ACHN (cell line): ENCODE measurements at regions not wholly inside any gene's neighbourhood (a gene's known extent, or its start where the extent isn't known, plus 50 kb on each side); places are given as distances from the start of the nearest gene placed in this dataset.

Source experiments
- DNase-seq: peaks from one replicate; pipeline ENCODE4 v3.0.0-alpha.2; 2015
- in situ Hi-C: cut with HindIII; loops from 2 replicates; pipeline ENCODE4 v1.10.0; 2017; ENCODE audit warnings: low sequenced_read_pairs, low pct_ligation_motif_present, low pct_unique_long_range_greater_than_20kb

- in situ Hi-C loops, result no loop called here
- DNase-seq, result no peak
These were observed 1371.4 kb downstream of the ADGRL3 start for GRCh38 chr4:62571494-62571893.

GRCh38 chr4:62560858-62561257, 1360.7 kb downstream of the ADGRL3 start:
- in situ Hi-C loops, result no loop called here
- DNase-seq, result no peak

DNA sequence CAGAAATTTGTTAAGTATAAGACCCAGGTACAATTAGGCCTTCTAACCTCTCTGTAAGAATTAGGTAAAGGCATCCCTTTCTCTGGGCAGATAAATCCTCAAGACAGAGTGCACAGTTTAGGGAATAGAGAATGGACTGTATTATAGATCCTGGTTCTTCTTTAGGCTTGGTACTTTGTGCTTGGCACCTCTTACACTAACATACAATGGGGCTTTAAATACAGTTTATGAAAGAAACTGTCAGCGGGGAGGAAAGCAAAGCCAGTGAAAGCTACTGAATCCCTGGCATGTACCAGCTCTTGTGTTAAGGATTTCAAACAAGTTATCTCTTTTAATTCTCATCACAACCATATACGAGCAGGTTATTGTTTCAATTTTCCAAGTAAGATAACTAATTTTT, 1350.0 kb downstream of the ADGRL3 start:
- in situ Hi-C loops, result no loop called here
- DNase-seq, result no peak

GRCh38 chr4:62549601-62550000, 1349.5 kb downstream of the ADGRL3 start:
- in situ Hi-C loops, result no loop called here
- no peak for DNase-seq

GRCh38 chr4:62548765-62549164, 1348.6 kb downstream of the ADGRL3 start:
- in situ Hi-C loops, result no loop called here
- DNase-seq, result no peak

GRCh38 chr4:62548108-62548524, 1348.0 kb downstream of the ADGRL3 start:
- in situ Hi-C loops, result no loop called here

GRCh38 chr4:62544428-62544827, 1344.3 kb downstream of the ADGRL3 start:
- in situ Hi-C loops, result no loop called here
- DNase-seq, result no peak

More at GRCh38 chr4:62548108-62548524, 1348.0 kb downstream of the ADGRL3 start:
- DNase-seq, result no peak

DNA sequence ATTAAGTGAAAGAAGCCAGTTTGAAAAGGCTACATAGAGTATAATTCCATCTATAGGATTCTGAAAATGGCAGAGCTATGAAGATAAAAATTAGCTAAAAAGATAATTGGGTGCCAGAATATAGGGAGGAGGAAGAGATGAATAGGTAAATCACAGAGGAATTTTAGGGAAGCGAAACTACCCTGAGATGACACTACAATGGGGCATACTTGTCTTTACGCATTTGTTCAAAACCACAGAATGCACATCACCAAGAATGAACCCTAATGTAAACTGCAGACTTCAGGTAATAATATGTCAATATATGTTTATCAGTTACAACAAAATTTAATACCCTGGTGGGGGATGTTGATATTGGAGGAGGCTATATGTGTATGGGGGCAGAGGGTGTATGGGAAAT, 1342.9 kb downstream of the ADGRL3 start:
- no peak for DNase-seq
- in situ Hi-C loops, result no loop called here

- in situ Hi-C loops, result no loop called here
- DNase-seq, result no peak
These were observed 1333.4 kb downstream of the ADGRL3 start for GRCh38 chr4:62533573-62533972.

- in situ Hi-C loops, result no loop called here
- no peak for DNase-seq
These were observed 1331.6 kb downstream of the ADGRL3 start for GRCh38 chr4:62531731-62532130.

GRCh38 chr4:62531264-62531663, 1331.1 kb downstream of the ADGRL3 start:
- DNase-seq, result no peak
- in situ Hi-C loops, result no loop called here

GRCh38 chr4:62528874-62529273, 1328.7 kb downstream of the ADGRL3 start:
- no peak for DNase-seq
- in situ Hi-C loops, result no loop called here

DNA sequence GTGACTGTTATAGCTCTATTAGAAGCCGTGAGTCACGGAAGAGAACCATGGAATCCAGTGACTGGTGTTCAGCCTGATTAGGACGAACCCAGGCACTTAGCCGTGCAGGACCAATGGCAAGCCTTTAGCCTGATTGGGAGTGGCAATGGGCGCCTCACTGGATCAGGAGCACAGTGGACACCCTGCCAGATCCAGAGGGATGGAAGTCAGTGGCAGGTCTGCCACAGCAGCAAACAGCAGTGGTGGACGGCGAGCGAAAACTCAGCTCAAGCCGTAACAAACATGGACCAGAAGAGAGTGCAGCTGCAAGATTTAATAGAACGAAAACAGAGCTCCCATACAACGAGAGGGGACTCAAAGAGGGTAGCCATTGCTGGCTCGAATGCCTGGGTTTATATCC, 1326.5 kb downstream of the ADGRL3 start:
- no peak for DNase-seq
- in situ Hi-C loops, result no loop called here

DNA sequence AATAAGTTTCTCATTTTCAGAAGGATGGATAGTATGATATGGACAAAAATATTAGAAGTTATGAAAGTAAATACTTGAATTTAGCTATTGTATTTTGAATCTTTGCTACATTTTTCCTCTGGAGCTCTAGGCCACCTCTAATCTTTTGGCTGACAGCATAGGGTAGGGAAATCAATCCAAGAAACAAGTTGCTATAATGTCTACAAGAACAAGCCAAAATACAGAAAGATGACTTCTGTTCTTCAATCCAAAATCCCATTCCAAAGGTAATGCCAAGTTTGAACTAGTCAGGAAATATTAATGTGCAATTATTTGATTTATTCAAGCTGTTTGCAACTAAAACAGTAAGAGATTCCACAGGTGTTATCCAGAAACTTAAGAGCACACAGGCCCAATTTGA, 1323.1 kb downstream of the ADGRL3 start:
- in situ Hi-C loops, result no loop called here
- no peak for DNase-seq

DNA sequence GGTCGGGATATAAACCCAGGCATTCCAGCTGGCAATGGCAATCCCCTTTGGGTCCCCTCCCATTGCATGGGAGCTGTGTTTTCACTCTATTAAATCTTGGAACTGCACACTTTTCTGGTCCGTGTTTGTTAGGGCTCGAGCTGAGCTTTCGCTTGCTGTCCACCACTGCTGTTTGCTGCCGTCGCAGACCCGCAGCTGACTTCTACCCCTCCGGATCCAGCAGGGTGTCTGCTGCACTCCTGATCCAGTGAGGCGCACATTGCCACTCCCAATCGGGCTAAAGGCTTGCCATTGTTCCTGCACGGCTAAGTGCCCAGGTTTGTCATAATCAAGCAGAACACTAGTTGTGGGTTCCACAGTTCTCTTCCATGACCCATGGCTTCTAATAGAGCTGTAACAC, 1322.1 kb downstream of the ADGRL3 start:
- DNase-seq, result no peak
- in situ Hi-C loops, result no loop called here

- in situ Hi-C loops, result no loop called here
- DNase-seq, result no peak
These were observed 1317.6 kb downstream of the ADGRL3 start for GRCh38 chr4:62517716-62518115.

DNA sequence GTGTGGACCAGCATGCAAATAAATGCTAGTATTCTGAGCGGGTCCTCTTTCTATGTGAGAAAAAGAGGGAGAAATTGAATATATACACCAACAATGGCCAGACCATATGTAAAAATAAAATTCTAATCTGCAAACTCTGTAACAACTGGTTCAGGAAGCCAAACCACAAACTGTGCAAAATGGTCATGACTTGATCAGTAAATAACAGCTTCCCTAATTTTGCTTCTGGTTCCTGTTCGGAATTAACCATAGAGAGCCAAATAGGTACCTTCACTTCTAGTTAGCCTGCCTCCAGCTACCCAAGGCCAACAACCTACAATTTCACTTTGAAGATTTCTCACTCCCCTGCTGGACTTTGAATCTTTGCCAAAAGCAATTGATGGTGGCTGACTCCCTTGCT, 1313.2 kb downstream of the ADGRL3 start:
- in situ Hi-C loops, result no loop called here
- DNase-seq, result no peak

DNA sequence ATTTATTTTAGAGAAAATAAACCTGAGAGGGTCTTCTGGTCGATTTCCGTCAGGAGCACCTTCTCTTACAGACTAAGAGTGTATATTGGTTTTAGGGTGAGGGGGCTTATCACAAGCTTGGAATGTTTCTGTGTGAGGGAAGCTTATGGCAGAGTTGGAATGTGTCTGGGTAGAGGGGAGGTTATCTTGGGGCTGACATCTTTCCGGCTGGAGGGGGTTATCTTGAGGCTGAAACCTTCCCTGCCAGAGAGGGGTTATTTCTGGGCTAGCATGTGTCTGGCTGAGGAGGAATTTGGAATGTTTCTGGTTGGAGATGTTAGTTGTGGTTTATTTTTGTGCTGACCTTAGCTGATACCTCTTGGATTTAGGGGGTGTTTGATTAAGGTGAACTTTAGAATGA, 1312.1 kb downstream of the ADGRL3 start:
- no peak for DNase-seq
- in situ Hi-C loops, result no loop called here

DNA sequence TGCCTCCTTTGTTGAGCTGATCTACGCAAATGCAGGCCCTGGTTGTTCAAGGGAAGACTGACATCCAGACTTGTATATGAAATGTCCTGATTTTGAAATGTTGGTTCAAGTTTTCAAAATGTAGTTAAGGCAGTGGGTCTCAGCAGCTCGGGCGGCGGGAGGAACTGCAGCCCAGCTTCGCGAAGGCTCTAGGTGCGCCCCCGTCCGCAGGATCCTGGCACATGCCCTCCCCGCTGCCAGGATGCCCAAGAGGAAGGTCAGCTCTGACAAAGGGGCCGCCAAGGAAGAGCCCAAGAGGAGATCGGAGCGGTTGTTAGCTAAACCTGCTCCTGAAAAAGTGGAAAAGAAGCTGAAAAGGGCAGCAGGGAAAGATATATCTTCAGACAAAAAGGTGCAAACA, 1310.1 kb downstream of the ADGRL3 start:
- no peak for DNase-seq
- in situ Hi-C loops, result no loop called here

DNA sequence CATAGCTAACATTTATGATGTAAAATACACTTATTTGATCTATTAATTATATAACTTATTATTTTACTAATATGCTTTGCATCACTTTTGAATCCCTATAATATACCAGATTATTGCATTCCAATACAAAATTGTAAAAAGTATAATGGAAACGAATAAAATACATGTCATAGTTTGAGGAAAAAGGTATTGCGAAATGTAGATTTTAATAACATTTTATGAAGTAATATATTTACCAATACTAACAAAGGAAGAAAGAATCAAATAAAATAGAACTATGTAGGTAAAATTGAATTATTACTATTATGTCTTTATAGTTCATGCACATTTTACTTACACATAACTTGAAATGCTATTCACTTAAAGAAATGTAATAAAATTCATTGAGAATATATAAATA, 1300.2 kb downstream of the ADGRL3 start:
- DNase-seq, result no peak
- in situ Hi-C loops, result no loop called here

DNA sequence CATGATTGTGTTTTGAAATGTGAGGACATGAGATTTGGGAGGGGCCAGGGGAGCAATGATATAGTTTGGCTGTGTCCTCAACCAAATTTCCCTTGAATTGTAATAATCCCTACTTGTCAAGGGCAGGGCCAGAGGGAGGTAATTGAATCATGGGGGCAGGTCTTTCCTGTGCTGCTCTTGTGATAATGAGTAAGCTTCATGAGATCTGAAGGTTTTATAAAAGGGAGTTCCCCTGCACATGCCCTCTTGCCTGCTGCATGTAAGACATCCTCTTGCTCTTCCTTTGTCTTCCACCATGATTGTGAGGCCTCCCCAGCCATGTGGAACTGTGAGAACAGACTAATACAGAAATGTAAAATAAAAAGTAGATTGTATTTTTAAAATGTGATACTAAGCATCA, 1294.9 kb downstream of the ADGRL3 start:
- in situ Hi-C loops, result no loop called here
- no peak for DNase-seq
